ENCODE measurements at regions not wholly inside any gene's neighbourhood (a gene's known extent, or its start where the extent isn't known, plus 50 kb on each side); places are given as distances from the start of the nearest gene placed in this dataset.

DNA sequence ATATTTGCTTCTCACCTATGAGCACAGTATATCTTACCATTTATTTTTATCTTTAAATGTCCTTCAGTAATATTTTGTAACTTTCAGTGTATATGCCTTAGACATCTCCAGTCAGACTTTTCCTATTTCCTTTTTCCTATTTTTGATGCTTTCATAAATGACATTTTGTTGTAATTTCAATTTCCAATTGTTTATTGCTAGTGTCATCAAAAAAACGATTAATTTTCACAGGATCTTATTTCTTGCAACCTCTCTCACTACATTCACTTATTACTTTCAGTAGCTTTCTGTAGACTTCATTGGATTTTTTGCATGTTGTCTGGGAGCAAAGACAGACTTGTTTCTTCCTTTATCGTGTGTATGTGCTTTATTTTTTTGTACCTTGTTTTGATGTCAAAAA is 602.4 kb downstream of the AJAP1 start:
- no peak overlapping the region for H3K4me3 Mint-ChIP-seq
- TF ChIP-seq, protein P1, sequence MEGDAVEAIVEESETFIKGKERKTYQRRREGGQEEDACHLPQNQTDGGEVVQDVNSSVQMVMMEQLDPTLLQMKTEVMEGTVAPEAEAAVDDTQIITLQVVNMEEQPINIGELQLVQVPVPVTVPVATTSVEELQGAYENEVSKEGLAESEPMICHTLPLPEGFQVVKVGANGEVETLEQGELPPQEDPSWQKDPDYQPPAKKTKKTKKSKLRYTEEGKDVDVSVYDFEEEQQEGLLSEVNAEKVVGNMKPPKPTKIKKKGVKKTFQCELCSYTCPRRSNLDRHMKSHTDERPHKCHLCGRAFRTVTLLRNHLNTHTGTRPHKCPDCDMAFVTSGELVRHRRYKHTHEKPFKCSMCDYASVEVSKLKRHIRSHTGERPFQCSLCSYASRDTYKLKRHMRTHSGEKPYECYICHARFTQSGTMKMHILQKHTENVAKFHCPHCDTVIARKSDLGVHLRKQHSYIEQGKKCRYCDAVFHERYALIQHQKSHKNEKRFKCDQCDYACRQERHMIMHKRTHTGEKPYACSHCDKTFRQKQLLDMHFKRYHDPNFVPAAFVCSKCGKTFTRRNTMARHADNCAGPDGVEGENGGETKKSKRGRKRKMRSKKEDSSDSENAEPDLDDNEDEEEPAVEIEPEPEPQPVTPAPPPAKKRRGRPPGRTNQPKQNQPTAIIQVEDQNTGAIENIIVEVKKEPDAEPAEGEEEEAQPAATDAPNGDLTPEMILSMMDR (IDR thresholded peaks at IDR 0.05) = no peak
- intact Hi-C loops (cut with micrococcal nuclease) = no loop called here

DNA sequence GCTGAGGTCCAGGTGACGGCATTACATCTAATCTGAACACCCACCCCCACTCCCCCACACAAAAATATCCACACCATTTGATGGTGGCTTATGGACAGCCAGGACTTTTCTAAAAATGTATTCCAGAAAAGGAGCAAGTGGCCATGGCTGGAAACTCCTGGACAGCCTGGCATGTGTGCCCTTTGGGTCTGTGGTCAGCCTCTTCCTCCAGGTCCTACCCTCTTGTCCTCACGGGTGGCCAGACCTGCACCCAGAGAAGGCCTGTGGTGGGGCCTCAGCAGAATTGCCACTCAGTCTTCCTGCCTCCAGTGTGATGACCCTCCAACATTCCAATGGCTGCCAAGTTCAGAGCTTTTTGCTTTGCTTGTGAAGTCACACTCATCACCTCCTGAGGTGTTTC is 600.6 kb downstream of the AJAP1 start:
- DNase-seq (no peak), ATAC-seq (ENCODE audit: low read depth) (no peak)
- TF ChIP-seq, protein P1 (IDR thresholded peaks at IDR 0.05) = no peak
- ChIA-PET POLR2A (no interaction called here), CTCF (no interaction called here)
- no peak overlapping the region for H3K4me3 Mint-ChIP-seq
- no peak overlapping the region for H3K27ac Mint-ChIP-seq
- H3K36me3 Mint-ChIP-seq (ENCODE audit: low read depth) = no peaks in the 10 kb centered on the region
- no peaks in the 10 kb centered on the region for H3K27me3 Mint-ChIP-seq
- intact Hi-C loops (cut with micrococcal nuclease) = no loop called here
- peaks cover 13% of the 10 kb centered on the region for H3K9me3 Mint-ChIP-seq
- no peaks in the 10 kb centered on the region for H3K4me1 Mint-ChIP-seq

More for the DNA sequence above, 602.4 kb downstream of the AJAP1 start:
- POLR2A ChIA-PET = no interaction called here
- H3K9me3 Mint-ChIP-seq = peaks cover 13% of the 10 kb centered on the region
- no peaks in the 10 kb centered on the region for H3K4me1 Mint-ChIP-seq
- H3K27me3 Mint-ChIP-seq = no peaks in the 10 kb centered on the region
- DNase-seq (no peak), ATAC-seq (ENCODE audit: low read depth) (no peak)
- H3K27ac Mint-ChIP-seq = no peak overlapping the region
- H3K36me3 Mint-ChIP-seq (ENCODE audit: low read depth) = no peaks in the 10 kb centered on the region
- CTCF ChIA-PET = no interaction called here

DNA sequence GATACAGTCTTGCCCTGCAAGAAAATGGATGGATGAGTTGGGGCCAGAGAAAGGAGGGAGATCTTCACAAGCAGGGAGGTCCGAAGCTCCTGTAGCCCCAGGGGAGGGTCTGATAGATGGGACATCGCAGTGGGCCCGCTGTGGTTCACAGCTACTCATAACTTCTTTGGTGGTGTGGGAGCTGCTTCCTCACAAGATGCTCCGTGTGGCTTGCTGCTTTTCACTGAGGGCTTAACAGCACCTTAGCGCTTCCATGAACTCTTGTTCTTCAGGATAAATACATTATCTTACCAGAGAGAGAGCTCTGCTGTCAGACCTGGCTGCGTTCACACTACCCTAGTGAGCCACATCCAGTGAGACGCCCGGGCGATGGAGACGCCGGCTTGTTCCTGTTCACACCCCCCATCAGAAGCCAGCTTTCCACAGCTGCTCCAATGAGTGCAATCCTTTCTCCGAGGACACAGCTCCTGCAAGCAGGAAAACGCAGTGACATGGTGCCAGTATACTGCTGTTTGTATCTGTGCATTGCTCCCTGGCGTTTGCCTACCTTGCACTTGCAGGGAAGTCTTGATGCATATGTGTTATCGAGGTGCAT is 599.8 kb downstream of the AJAP1 start:
- no peaks in the 10 kb centered on the region for H3K36me3 Mint-ChIP-seq (ENCODE audit: low read depth)
- DNase-seq (no peak), ATAC-seq (ENCODE audit: low read depth) (no peak)
- H3K27me3 Mint-ChIP-seq = no peaks in the 10 kb centered on the region
- peaks cover 9% of the 10 kb centered on the region for H3K9me3 Mint-ChIP-seq
- no peaks in the 10 kb centered on the region for H3K4me1 Mint-ChIP-seq
- no peak overlapping the region for H3K4me3 Mint-ChIP-seq
- TF ChIP-seq, protein P1 (IDR thresholded peaks at IDR 0.05) = no peak
- no peak overlapping the region for H3K27ac Mint-ChIP-seq
- CTCF ChIA-PET = no interaction called here
- POLR2A ChIA-PET = no interaction called here
- intact Hi-C loops (cut with micrococcal nuclease) = no loop called here

DNA sequence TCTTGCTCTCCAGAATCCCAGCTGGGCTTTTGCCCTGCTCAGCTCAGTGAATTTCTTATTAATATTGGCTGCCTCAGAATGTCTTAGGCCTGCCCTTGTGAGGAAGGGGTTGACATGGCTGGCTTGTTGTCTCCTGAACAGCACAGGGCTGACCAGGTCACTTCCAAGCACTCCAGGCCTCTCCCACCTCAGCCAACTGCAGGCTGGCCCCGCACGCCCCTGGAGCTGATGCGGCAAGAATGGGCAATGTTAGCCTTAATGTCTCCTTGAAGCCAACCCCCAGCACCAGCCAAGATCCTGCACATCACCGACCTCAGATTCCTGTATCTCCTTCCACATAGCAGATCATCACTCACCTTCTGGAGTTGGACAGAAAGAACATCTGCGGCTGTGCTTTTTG is 598.6 kb downstream of the AJAP1 start:
- no peak for ATAC-seq (ENCODE audit: low read depth)

DNA sequence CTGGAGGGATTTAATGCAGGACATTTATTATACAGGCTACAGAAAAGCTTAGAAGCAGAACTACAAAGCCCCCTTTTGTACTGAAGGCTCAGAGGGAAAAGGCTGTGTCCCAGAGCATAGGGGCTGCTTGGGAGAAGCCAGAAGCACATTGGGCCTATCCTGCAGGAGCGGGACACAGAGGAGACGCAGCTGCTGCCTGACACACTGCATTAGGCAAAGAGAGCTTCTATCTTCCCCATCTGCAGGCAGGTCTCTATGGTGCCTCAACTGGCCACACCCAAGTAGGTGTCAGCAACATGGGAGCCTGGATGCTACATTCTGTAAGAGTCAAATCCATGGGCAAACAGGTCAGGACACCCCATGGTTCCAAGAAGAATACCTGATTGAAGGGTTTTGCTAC is 595.9 kb downstream of the AJAP1 start:
- ChIA-PET CTCF (no interaction called here), POLR2A (no interaction called here)
- no peak overlapping the region for H3K27ac Mint-ChIP-seq
- intact Hi-C loops (cut with micrococcal nuclease) = no loop called here
- no peaks in the 10 kb centered on the region for H3K4me1 Mint-ChIP-seq
- H3K36me3 Mint-ChIP-seq (ENCODE audit: low read depth) = no peaks in the 10 kb centered on the region
- ATAC-seq (ENCODE audit: low read depth) (no peak), DNase-seq (no peak)
- TF ChIP-seq, protein P1 (IDR thresholded peaks at IDR 0.05) = no peak
- no peak overlapping the region for H3K4me3 Mint-ChIP-seq
- peaks cover 3% of the 10 kb centered on the region for H3K9me3 Mint-ChIP-seq
- H3K27me3 Mint-ChIP-seq = no peaks in the 10 kb centered on the region

More for the DNA sequence above, 598.6 kb downstream of the AJAP1 start:
- Mint-ChIP-seq H3K4me1 (no peaks in the 10 kb centered on the region), H3K36me3 (ENCODE audit: low read depth) (no peaks in the 10 kb centered on the region), H3K27ac (no peak overlapping the region), H3K4me3 (no peak overlapping the region), H3K9me3 (no peaks in the 10 kb centered on the region), H3K27me3 (no peaks in the 10 kb centered on the region)
- TF ChIP-seq, protein P1 (IDR thresholded peaks at IDR 0.05) = no peak
- intact Hi-C loops (cut with micrococcal nuclease) = no loop called here
- DNase-seq = no peak
- ChIA-PET CTCF (no interaction called here), POLR2A (no interaction called here)

Data from activated B cell treated with CpG ODN at 0.5 μM for 24 hours (primary cell).